ENCODE measurements at regions not wholly inside any gene's neighbourhood (a gene's known extent, or its start where the extent isn't known, plus 50 kb on each side); places are given as distances from the start of the nearest gene placed in this dataset.

DNA sequence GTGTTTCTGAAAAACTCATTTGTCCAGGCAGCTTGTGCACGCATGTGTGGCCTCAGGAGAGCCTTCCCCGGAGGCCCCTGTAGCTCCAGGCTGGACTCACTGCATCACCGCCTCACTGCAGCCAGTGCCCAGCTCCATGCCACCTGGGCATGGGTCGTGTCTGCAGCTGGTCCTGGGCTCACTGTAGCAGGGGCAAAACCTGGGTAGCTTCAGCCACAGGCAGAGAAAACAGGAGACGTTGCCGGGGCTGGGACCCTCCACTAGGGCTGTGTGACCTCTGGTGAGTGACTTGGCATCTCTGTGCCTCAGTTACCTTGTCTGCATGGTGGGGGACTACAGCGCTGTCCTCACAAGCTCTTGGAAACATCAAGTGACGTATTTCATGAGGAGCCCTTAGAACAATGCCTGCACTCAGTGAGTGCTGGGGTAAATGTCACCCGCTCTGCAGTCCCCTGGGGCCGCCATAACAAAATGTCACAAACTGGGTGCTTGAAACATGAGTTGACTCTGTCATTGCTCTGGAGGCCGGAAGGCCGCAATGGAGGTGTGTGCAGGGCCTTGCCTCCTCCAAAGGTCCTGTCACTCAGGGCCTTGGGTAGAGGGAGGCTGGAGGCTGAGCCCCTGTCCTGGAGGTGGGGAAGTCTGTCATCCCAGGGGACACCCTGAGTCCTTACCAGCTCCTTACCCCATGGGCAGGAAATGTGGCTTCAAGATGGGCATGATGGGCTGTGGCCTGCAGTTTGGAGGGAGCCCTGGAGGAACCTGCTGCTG, 488.7 kb downstream of the TBC1D22A start:
- CTCF ChIA-PET: no interaction called here
- Histone ChIP-seq H3K36me3 (ENCODE audit: control insufficient read depth, insufficient read depth, low read length) (no peaks in the 10 kb centered on the region), H3K27me3 (ENCODE audit: control insufficient read depth, insufficient read depth, low read length) (no peaks in the 10 kb centered on the region), H3K4me3 (ENCODE audit: low read depth, low read length) (no peak overlapping the region)
- TF ChIP-seq, protein P1, sequence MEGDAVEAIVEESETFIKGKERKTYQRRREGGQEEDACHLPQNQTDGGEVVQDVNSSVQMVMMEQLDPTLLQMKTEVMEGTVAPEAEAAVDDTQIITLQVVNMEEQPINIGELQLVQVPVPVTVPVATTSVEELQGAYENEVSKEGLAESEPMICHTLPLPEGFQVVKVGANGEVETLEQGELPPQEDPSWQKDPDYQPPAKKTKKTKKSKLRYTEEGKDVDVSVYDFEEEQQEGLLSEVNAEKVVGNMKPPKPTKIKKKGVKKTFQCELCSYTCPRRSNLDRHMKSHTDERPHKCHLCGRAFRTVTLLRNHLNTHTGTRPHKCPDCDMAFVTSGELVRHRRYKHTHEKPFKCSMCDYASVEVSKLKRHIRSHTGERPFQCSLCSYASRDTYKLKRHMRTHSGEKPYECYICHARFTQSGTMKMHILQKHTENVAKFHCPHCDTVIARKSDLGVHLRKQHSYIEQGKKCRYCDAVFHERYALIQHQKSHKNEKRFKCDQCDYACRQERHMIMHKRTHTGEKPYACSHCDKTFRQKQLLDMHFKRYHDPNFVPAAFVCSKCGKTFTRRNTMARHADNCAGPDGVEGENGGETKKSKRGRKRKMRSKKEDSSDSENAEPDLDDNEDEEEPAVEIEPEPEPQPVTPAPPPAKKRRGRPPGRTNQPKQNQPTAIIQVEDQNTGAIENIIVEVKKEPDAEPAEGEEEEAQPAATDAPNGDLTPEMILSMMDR (IDR thresholded peaks at IDR 0.05; ENCODE audit: insufficient read depth, low read depth, low read length): no peak
- POLR2A ChIA-PET: no interaction called here
- DNase-seq (ENCODE audit: low read depth): no peak

DNA sequence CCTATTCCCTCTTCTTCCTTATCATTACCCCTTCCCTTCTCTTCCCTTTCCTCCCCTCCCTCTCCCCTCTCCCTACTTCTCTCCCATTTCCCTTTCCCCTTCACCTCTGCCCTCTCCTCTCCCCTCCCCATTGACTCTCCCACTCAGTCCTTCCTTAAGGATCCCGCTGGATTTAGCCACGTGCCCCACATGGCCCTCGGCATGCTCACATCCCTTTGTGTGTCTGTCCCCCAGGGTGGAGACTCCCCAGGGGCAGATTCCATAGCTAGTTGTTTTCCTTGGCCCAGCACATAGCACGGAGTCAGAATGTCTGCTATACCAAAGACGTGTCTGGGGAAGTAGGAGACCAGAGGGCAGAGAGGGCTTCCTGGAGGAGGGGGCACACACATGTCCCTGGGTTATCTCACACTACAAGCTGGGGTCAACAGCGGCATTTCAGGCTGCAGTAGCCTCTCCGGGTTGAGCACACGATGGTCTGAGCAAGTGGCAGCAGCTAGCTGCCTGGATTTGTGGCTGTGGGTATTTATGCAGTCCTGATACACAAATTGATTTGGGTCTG, 487.0 kb downstream of the TBC1D22A start:
- ChIA-PET CTCF (interaction anchor here (0.7 kb wide), 1 partner anchor 44 kb away, joined by 3 read pairs; no protein-coding TSS in a partner anchor), POLR2A (no interaction called here)
- H3K4me3 ChIP-seq (ENCODE audit: low read depth, low read length): no peak overlapping the region
- no peaks in the 10 kb centered on the region for H3K36me3 ChIP-seq (ENCODE audit: control insufficient read depth, insufficient read depth, low read length)
- TF ChIP-seq, protein P1 (IDR thresholded peaks at IDR 0.05; ENCODE audit: insufficient read depth, low read depth, low read length): no peak
- no peak for DNase-seq (ENCODE audit: low read depth)
- H3K27me3 ChIP-seq (ENCODE audit: control insufficient read depth, insufficient read depth, low read length): no peaks in the 10 kb centered on the region

- TF ChIP-seq, protein P1 (IDR thresholded peaks at IDR 0.05; ENCODE audit: insufficient read depth, low read depth, low read length): no peak
- H3K4me3 ChIP-seq (ENCODE audit: low read depth, low read length): no peak overlapping the region
- ChIA-PET CTCF (no interaction called here), POLR2A (no interaction called here)
- H3K36me3 ChIP-seq (ENCODE audit: control insufficient read depth, insufficient read depth, low read length): no peaks in the 10 kb centered on the region
- no peaks in the 10 kb centered on the region for H3K27me3 ChIP-seq (ENCODE audit: control insufficient read depth, insufficient read depth, low read length)
- no peak for DNase-seq (ENCODE audit: low read depth)
These were observed 486.5 kb downstream of the TBC1D22A start for GRCh38 chr22:47248925-47249324.

- POLR2A ChIA-PET: no interaction called here
- Histone ChIP-seq H3K36me3 (ENCODE audit: control insufficient read depth, insufficient read depth, low read length) (no peaks in the 10 kb centered on the region), H3K4me3 (ENCODE audit: low read depth, low read length) (no peak overlapping the region), H3K27me3 (ENCODE audit: control insufficient read depth, insufficient read depth, low read length) (no peaks in the 10 kb centered on the region)
- TF ChIP-seq, protein P1 (IDR thresholded peaks at IDR 0.05; ENCODE audit: insufficient read depth, low read depth, low read length): no peak
- CTCF ChIA-PET: no interaction called here
- no peak for DNase-seq (ENCODE audit: low read depth)
These were observed 485.3 kb downstream of the TBC1D22A start for GRCh38 chr22:47247579-47248240.

DNA sequence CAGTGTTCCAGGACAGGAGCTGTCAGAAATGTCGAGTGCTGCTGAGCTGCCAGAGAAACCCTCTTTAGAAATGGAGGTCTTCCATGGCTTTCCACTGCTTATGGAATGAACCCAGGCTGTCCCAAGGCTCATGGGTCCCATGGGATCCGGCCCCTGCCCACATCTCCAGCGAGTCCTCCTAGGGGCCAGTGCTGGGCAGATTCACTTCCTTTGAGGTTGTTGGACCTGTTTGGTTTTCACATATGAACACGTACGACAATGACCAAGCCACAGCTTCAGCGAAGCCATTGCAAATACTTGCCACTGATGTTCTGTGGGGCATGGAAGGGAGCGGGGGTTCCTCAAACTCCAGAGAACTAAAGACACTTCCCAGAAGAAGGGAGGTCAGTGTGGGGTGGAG, 483.3 kb downstream of the TBC1D22A start:
- no peak for DNase-seq (ENCODE audit: low read depth)
- CTCF ChIA-PET: interaction anchor here (0.6 kb wide), 1 partner anchor 34 kb away, joined by 3 read pairs; no protein-coding TSS in a partner anchor
- TF ChIP-seq, protein P1 (IDR thresholded peaks at IDR 0.05; ENCODE audit: insufficient read depth, low read depth, low read length): no peak
- H3K27me3 ChIP-seq (ENCODE audit: control insufficient read depth, insufficient read depth, low read length): no peaks in the 10 kb centered on the region
- POLR2A ChIA-PET: no interaction called here
- H3K4me3 ChIP-seq (ENCODE audit: low read depth, low read length): no peak overlapping the region
- H3K36me3 ChIP-seq (ENCODE audit: control insufficient read depth, insufficient read depth, low read length): no peaks in the 10 kb centered on the region

All from BJ (cell line).